ENCODE measurements at regions not wholly inside any gene's neighbourhood (a gene's known extent, or its start where the extent isn't known, plus 50 kb on each side); places are given as distances from the start of the nearest gene placed in this dataset.

- TF ChIP-seq CTCF (conservative IDR thresholded peaks at IDR 0.05; ENCODE audit: low read depth, low read length) (no peak), EZH2 (IDR thresholded peaks at IDR 0.05; ENCODE audit: low read length, unreplicated experiment) (no peak), EZH2phosphoT487 (IDR thresholded peaks at IDR 0.05; ENCODE audit: borderline replicate concordance, low read length) (no peak)
These were observed 306.5 kb downstream of the MAGEB5 start for GRCh38 chrX:26522501-26522900.

Measured in PC-3 (cell line).